ENCODE measurements at regions not wholly inside any gene's neighbourhood (a gene's known extent, or its start where the extent isn't known, plus 50 kb on each side); places are given as distances from the start of the nearest gene placed in this dataset.

- no peaks in the 10 kb centered on the region for H3K27me3 Mint-ChIP-seq
These were observed 109.2 kb upstream of the ROBO2 start for GRCh38 chr3:76930712-76931111.

DNA sequence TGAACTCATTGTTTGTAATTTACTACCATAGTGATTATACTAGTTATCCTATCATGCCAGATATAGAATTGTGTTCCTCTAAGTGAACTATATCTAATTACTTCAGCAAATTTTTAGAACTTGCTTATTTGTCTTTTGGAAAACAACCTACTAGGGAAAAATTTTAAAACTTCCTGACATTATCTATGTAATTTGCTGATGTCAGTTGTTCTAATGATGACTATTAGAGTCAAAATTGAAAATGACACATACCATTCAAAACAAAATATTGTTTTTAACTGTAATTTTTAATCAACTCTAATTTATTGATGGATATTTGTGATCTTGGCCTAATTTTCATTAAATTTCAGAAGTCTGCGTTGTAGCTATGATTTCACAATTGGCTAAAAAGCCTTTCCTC is 106.7 kb upstream of the ROBO2 start:
- Mint-ChIP-seq H3K9me3 (peaks cover 6% of the 10 kb centered on the region), H3K36me3 (no peaks in the 10 kb centered on the region), H3K27ac (no peak overlapping the region), H3K27me3 (no peaks in the 10 kb centered on the region), H3K4me1 (no peaks in the 10 kb centered on the region), H3K4me3 (no peak overlapping the region)
- no peak for DNase-seq

More at GRCh38 chr3:76930712-76931111, 109.2 kb upstream of the ROBO2 start:
- peaks cover 8% of the 10 kb centered on the region for H3K9me3 Mint-ChIP-seq
- H3K27ac Mint-ChIP-seq: no peak overlapping the region
- no peaks in the 10 kb centered on the region for H3K36me3 Mint-ChIP-seq
- no peaks in the 10 kb centered on the region for H3K4me1 Mint-ChIP-seq
- no peak for DNase-seq
- H3K4me3 Mint-ChIP-seq: no peak overlapping the region

DNA sequence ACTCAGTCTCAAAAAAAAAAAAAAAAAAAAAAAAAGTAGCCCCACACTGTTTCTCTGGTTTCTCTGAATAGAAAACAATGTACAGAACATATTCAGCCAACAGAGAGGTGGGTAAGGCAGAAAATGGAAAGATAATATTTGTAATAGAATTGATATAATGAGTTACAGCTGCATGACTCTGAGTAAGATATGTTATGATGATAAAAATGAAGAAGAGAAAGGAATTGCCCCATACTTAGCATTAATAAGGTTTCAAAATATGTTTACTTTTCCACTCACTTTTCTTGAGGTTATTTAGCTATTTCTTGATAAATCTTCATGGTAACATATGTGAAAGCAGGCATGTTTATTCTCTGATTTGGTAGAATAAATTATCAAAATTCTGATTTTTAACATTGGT is 100.9 kb upstream of the ROBO2 start:
- Mint-ChIP-seq H3K36me3 (no peaks in the 10 kb centered on the region), H3K4me3 (no peak overlapping the region)
- DNase-seq: no peak

GRCh38 chr3:76940181-76940770 is 99.6 kb upstream of the ROBO2 start:
- Mint-ChIP-seq H3K9me3 (no peaks in the 10 kb centered on the region), H3K4me1 (no peaks in the 10 kb centered on the region), H3K4me3 (no peak overlapping the region), H3K27me3 (no peaks in the 10 kb centered on the region), H3K36me3 (no peaks in the 10 kb centered on the region), H3K27ac (no peak overlapping the region)
- DNase-seq: no peak

More for the DNA sequence above, 100.9 kb upstream of the ROBO2 start:
- no peak overlapping the region for H3K27ac Mint-ChIP-seq
- no peaks in the 10 kb centered on the region for H3K4me1 Mint-ChIP-seq
- H3K27me3 Mint-ChIP-seq: no peaks in the 10 kb centered on the region
- no peaks in the 10 kb centered on the region for H3K9me3 Mint-ChIP-seq

GRCh38 chr3:76941376-76941775 is 98.5 kb upstream of the ROBO2 start:
- Mint-ChIP-seq H3K27ac (no peak overlapping the region), H3K4me3 (no peak overlapping the region), H3K9me3 (no peaks in the 10 kb centered on the region), H3K4me1 (no peaks in the 10 kb centered on the region), H3K27me3 (no peaks in the 10 kb centered on the region), H3K36me3 (peaks cover 1% of the 10 kb centered on the region)
- no peak for DNase-seq

GRCh38 chr3:76942101-76942500 is 97.8 kb upstream of the ROBO2 start:
- H3K27me3 Mint-ChIP-seq: no peaks in the 10 kb centered on the region
- no peak for DNase-seq
- H3K27ac Mint-ChIP-seq: no peak overlapping the region
- no peak overlapping the region for H3K4me3 Mint-ChIP-seq
- no peaks in the 10 kb centered on the region for H3K4me1 Mint-ChIP-seq
- no peaks in the 10 kb centered on the region for H3K9me3 Mint-ChIP-seq
- H3K36me3 Mint-ChIP-seq: peaks cover 1% of the 10 kb centered on the region

DNA sequence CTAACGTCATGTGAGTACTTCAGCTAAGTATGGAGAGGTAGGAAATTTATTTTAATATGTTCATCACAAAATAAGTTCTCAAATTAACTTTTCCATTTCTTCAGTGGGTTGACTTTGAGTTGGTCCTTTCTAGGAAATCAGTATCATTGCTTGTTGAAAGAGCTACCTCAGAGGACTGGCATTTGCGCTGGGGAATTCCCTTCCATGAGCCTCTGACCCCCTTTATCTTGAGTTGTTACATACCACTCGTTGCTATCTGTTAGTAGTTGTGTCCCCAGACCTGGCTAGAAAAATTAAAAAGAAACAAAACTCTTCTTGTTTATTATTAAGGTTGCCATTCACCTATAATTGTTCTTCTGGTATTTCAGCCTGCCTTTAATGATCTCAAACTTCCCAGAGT is 96.8 kb upstream of the ROBO2 start:
- DNase-seq: no peak
- no peaks in the 10 kb centered on the region for H3K27me3 Mint-ChIP-seq
- peaks cover 1% of the 10 kb centered on the region for H3K9me3 Mint-ChIP-seq
- H3K4me3 Mint-ChIP-seq: no peak overlapping the region
- H3K36me3 Mint-ChIP-seq: peaks cover 1% of the 10 kb centered on the region
- no peaks in the 10 kb centered on the region for H3K4me1 Mint-ChIP-seq
- H3K27ac Mint-ChIP-seq: no peak overlapping the region

DNA sequence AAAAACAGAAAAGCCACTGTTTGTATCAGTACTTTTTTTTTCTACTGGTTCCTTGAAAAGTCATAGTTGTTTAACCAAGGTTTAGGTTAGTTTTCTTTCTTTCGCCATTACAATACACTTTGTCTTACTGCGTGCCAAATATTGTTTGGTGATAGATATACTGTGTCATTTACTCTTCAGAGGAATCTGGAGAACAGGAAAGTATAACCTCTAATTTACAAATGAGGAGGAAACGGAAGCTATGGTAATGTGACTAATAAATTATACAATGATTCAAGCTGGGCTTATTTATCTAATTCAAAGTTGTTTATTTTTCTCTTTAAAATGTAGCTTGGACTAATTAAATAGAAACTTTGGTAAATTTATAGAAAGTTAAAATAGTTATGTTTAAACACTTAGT is 96.2 kb upstream of the ROBO2 start:
- DNase-seq: no peak
- no peak overlapping the region for H3K4me3 Mint-ChIP-seq
- no peak overlapping the region for H3K27ac Mint-ChIP-seq
- H3K27me3 Mint-ChIP-seq: no peaks in the 10 kb centered on the region
- peaks cover 1% of the 10 kb centered on the region for H3K36me3 Mint-ChIP-seq
- H3K4me1 Mint-ChIP-seq: no peaks in the 10 kb centered on the region
- peaks cover 1% of the 10 kb centered on the region for H3K9me3 Mint-ChIP-seq

GRCh38 chr3:76949033-76949432 is 90.9 kb upstream of the ROBO2 start:
- Mint-ChIP-seq H3K27me3 (no peaks in the 10 kb centered on the region), H3K9me3 (peaks cover 1% of the 10 kb centered on the region), H3K4me1 (no peaks in the 10 kb centered on the region), H3K36me3 (peaks cover 1% of the 10 kb centered on the region), H3K4me3 (no peak overlapping the region), H3K27ac (no peak overlapping the region)
- DNase-seq: no peak

DNA sequence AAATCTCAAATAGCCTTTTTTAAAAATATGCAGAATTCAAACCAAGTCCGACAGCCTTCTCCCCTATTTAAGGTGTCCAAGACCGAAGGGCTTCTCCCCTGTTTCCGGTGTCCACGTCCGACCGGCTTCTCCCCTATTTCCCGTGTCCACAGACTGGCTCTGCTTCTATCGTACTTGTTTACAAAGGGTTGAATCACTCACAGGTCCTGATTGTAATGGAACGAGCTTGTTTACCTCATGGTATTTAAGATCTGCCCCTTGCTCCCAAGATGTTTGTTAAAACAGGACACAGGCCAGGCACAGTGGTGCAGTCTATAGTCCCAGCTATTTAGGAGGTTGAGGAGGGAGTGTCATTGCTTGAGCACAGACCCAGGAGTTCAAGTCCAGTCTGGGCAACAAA is 90.4 kb upstream of the ROBO2 start:
- no peaks in the 10 kb centered on the region for H3K27me3 Mint-ChIP-seq
- H3K4me1 Mint-ChIP-seq: no peaks in the 10 kb centered on the region
- no peak overlapping the region for H3K4me3 Mint-ChIP-seq
- DNase-seq: no peak
- H3K27ac Mint-ChIP-seq: no peak overlapping the region
- peaks cover 1% of the 10 kb centered on the region for H3K36me3 Mint-ChIP-seq
- peaks cover 3% of the 10 kb centered on the region for H3K9me3 Mint-ChIP-seq

DNA sequence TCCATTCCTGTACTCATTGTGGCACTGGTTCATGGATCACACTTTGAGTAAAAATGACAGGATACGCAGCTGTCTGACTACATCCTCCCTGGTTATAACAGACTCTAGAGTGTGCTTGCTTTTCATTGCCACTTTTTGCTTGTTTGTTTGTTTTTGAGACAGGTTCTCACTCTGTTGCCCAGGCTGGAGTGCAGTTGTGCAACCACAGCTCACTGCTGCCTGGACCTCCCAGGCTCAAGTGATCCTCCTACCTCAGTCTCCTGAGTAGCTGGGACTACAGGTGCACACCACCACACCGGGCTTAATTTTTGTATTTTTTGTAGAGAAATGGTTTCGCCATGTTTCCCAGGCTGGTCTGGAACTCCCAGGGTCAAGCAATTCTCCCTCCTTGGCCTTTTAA is 89.3 kb upstream of the ROBO2 start:
- Mint-ChIP-seq H3K27me3 (no peaks in the 10 kb centered on the region), H3K9me3 (peaks cover 3% of the 10 kb centered on the region)
- no peak for DNase-seq

GRCh38 chr3:76954412-76954811 is 85.5 kb upstream of the ROBO2 start:
- Mint-ChIP-seq H3K36me3 (no peaks in the 10 kb centered on the region), H3K27me3 (no peaks in the 10 kb centered on the region), H3K27ac (no peak overlapping the region), H3K4me3 (no peak overlapping the region), H3K4me1 (no peaks in the 10 kb centered on the region), H3K9me3 (peaks cover 2% of the 10 kb centered on the region)
- DNase-seq: no peak

More for the DNA sequence above, 89.3 kb upstream of the ROBO2 start:
- Mint-ChIP-seq H3K4me1 (no peaks in the 10 kb centered on the region), H3K27ac (no peak overlapping the region), H3K36me3 (peaks cover 1% of the 10 kb centered on the region), H3K4me3 (no peak overlapping the region)

DNA sequence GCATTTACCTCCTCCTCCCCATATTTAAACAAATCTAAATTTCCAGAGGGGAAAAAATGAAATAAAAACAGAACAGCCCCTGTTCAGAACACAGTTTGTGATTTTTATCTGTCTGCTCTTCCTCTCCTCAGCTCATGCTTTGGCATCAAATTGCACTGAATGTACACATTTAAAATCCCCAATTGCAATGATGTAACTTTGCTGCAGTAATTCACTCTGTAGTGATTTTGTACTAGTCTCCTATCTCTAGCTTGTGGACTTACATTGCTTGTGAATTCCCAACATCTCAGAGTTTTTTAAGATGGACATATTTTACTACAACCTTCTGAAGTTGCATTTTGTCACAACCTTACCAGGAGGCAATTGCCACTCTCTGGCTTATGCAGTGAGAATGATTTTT is 81.6 kb upstream of the ROBO2 start:
- Mint-ChIP-seq H3K27me3 (no peaks in the 10 kb centered on the region), H3K4me3 (no peak overlapping the region), H3K9me3 (peaks cover 2% of the 10 kb centered on the region), H3K36me3 (no peaks in the 10 kb centered on the region), H3K4me1 (no peaks in the 10 kb centered on the region), H3K27ac (no peak overlapping the region)
- no peak for DNase-seq

DNA sequence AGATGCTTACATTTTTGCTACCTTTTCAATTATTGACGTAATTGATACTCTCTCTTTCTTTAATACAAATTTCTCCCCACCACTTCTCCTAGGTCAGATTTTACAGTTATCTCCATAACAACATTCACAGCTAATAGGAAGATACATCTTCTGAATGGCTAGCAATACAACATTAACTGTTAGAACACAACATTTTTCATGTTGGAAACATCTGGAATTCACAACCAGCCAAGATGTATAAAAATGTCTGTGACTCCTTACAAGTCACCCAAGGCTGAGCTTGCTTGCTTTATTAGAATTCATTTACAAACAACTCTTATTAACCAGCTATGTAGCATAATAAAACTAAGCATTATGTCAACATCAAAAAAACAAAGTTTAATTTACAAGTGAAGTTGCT is 81.0 kb upstream of the ROBO2 start:
- no peaks in the 10 kb centered on the region for H3K27me3 Mint-ChIP-seq
- no peaks in the 10 kb centered on the region for H3K36me3 Mint-ChIP-seq
- no peak overlapping the region for H3K27ac Mint-ChIP-seq
- no peak overlapping the region for H3K4me3 Mint-ChIP-seq
- H3K9me3 Mint-ChIP-seq: peaks cover 2% of the 10 kb centered on the region
- no peaks in the 10 kb centered on the region for H3K4me1 Mint-ChIP-seq
- no peak for DNase-seq

DNA sequence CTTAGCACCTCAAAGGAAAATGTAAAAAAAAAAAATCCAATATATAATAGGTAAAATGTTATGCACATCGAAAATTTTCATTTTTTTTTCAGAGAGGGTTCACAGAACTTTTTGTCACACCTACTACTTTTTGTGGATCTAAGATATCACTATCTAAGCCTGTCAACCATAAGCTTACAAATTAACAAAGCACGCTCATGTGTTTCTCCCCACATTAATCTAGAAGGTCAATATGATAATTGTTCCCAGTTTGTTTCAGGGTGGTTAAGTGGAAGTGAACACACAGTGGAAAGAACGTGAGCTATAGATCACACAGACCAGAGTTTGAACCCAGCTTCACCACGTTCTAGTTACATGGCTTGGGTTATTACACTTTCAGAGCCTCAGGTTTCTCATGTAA is 78.6 kb upstream of the ROBO2 start:
- Mint-ChIP-seq H3K9me3 (peaks cover 2% of the 10 kb centered on the region), H3K27me3 (no peaks in the 10 kb centered on the region), H3K4me1 (no peaks in the 10 kb centered on the region), H3K27ac (no peak overlapping the region), H3K36me3 (no peaks in the 10 kb centered on the region), H3K4me3 (no peak overlapping the region)
- DNase-seq: no peak

GRCh38 chr3:76965122-76965725 is 74.7 kb upstream of the ROBO2 start:
- no peak for DNase-seq
- no peaks in the 10 kb centered on the region for H3K27me3 Mint-ChIP-seq
- H3K9me3 Mint-ChIP-seq: peaks cover 4% of the 10 kb centered on the region
- no peak overlapping the region for H3K4me3 Mint-ChIP-seq
- H3K36me3 Mint-ChIP-seq: no peaks in the 10 kb centered on the region
- no peak overlapping the region for H3K27ac Mint-ChIP-seq
- no peaks in the 10 kb centered on the region for H3K4me1 Mint-ChIP-seq
